ENCODE measurements at regions not wholly inside any gene's neighbourhood (a gene's known extent, or its start where the extent isn't known, plus 50 kb on each side); places are given as distances from the start of the nearest gene placed in this dataset.

DNA sequence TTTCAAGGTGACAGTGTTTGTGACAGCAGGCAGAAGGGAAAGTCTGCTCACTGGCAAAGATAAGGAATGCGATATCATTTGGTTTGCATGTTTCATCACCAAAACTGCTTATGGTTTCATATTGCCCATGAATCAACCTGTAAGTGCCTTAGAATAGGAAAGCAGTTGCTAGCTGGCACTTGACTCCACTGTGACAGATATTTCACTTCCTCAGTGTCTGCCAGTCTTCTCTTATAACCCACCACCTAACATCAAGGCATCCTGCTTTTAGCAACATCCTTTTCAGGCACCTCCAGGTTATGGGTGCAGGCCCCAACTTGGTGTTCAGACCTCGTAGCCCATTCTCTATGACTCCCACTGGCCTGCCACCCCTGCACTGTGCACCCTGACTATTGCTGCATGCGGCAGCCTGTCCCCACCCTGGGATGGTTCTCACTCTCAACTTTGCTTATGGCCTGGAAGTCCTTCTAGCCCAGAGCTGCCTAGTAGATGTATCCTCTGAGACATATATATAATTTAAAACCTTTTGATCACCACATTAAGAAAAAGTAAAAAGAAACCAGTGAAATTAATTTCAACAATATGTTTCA is 154.4 kb upstream of the RARB start:
- TF ChIP-seq POLR2A (IDR thresholded peaks at IDR 0.05; ENCODE audit: low read depth) (no peak), EP300 (IDR thresholded peaks at IDR 0.05) (no peak), POLR2AphosphoS5 (IDR thresholded peaks at IDR 0.05) (no peak)
- TF ChIP-seq, protein P1, sequence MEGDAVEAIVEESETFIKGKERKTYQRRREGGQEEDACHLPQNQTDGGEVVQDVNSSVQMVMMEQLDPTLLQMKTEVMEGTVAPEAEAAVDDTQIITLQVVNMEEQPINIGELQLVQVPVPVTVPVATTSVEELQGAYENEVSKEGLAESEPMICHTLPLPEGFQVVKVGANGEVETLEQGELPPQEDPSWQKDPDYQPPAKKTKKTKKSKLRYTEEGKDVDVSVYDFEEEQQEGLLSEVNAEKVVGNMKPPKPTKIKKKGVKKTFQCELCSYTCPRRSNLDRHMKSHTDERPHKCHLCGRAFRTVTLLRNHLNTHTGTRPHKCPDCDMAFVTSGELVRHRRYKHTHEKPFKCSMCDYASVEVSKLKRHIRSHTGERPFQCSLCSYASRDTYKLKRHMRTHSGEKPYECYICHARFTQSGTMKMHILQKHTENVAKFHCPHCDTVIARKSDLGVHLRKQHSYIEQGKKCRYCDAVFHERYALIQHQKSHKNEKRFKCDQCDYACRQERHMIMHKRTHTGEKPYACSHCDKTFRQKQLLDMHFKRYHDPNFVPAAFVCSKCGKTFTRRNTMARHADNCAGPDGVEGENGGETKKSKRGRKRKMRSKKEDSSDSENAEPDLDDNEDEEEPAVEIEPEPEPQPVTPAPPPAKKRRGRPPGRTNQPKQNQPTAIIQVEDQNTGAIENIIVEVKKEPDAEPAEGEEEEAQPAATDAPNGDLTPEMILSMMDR (IDR thresholded peaks at IDR 0.05), result no peak

All from esophagus muscularis mucosa (tissue), 4 donors.